HepG2 (cell line): ENCODE measurements at regions not wholly inside any gene's neighbourhood (a gene's known extent, or its start where the extent isn't known, plus 50 kb on each side); places are given as distances from the start of the nearest gene placed in this dataset.

Experiments used
- ATAC-seq: fragments of 200-7000 bp; cut with Tn5 transposase; 3 replicates; pipeline ENCODE4 v1.9.1; 2020; ENCODE audit warnings: mild to moderate bottlenecking, moderate library complexity
- BruUV-seq: library from RNA; stranded (reverse); fragments of 400-500 nt; replicated peaks from 2 replicates; lab custom pipeline; 2021; lab: Mats Ljungman, UMichigan
- CTCF ChIA-PET: fragments of 300-600 bp; formaldehyde crosslinking; extraction: SDS; loops from one replicate; lab custom pipeline; 2021; ENCODE audit warnings: low total read pairs, inconsistent platforms, low intra/inter-chr PET ratio; lab: Yijun Ruan, JAX
- POLR2A ChIA-PET: fragments of 350-600 bp; sonication (Branson Sonifier 250); formaldehyde crosslinking; loops from one replicate; lab custom pipeline; 2020; ENCODE audit warnings: antibody characterized with exemption, inconsistent platforms; lab: Yijun Ruan, JAX
- DNase-seq: peaks from one replicate; pipeline ENCODE4 v3.0.0-alpha.2; 2015; ENCODE audit warnings: low spot score
- FAIRE-seq: peaks from 3 replicates; lab custom pipeline; 2011; peaks lifted over from hg19 to GRCh38; lab: Jason Lieb, UNC
- H2AFZ ChIP-seq: one replicate; pipeline ENCODE4 v1.6.1; 2011; ENCODE audit warnings: low read length, inconsistent platforms
- H3K27ac ChIP-seq: fragments of 300-600 bp; 3 replicates; pipeline ENCODE4 v1.8.0; 2011; ENCODE audit warnings: mixed run types, mild to moderate bottlenecking, mixed read lengths, low read length, inconsistent platforms; ENCODE audit not compliant: insufficient read depth; ENCODE audit errors: extremely low read length
- H3K27me3 ChIP-seq, 2 experiments: fragments of 200-600 bp in 1 of 2; 2 replicates in 1 of 2; 3 replicates in 1 of 2; pipeline versions ENCODE4 v1.6.0 to v1.8.0; 2011; ENCODE audit warnings: low read length in 2 of 2, mild to moderate bottlenecking in 2 of 2, moderate library complexity in 2 of 2, inconsistent platforms in 1 of 2; ENCODE audit not compliant: insufficient read depth in 2 of 2, control insufficient read depth in 1 of 2
- H3K36me3 ChIP-seq, 2 experiments: fragments of 200-600 bp in 1 of 2; replicated peaks in 1 of 2; 2 replicates in 1 of 2; 3 replicates in 1 of 2; pipeline versions ENCODE4 v1.5.1 to v1.8.0; 2011; ENCODE audit warnings: low read length in 2 of 2, inconsistent platforms in 1 of 2; ENCODE audit not compliant: insufficient read depth in 2 of 2, control insufficient read depth in 1 of 2
- H3K4me1 ChIP-seq: 2 replicates; pipeline ENCODE4 v1.5.1; 2012; ENCODE audit warnings: low read length, inconsistent platforms; ENCODE audit not compliant: insufficient read depth
- H3K4me2 ChIP-seq: 2 replicates; pipeline ENCODE4 v1.6.0; 2011; ENCODE audit warnings: low read depth, low read length, inconsistent platforms
- H3K4me3 ChIP-seq, 3 experiments: fragments of 200-600 bp in 1 of 3; sonication (generic), shearing (Covaris generic) in 1 of 3; replicated peaks in 1 of 3; 2 replicates each; pipeline ENCODE4 v1.5.1; 2011 to 2016; ENCODE audit warnings: low read length in 3 of 3, inconsistent platforms in 2 of 3, low read depth in 2 of 3, mild to moderate bottlenecking in 2 of 3, control low read depth in 1 of 3, mixed read lengths in 1 of 3; ENCODE audit not compliant: insufficient read depth in 1 of 3
- H3K79me2 ChIP-seq: one replicate; pipeline ENCODE4 v1.6.1; 2011; ENCODE audit warnings: low read length, inconsistent platforms; ENCODE audit not compliant: insufficient read depth
- H3K9ac ChIP-seq: 2 replicates; pipeline ENCODE4 v1.6.0; 2011; ENCODE audit warnings: mild to moderate bottlenecking, low read depth, low read length, inconsistent platforms; ENCODE audit not compliant: insufficient read depth
- H3K9me3 ChIP-seq: 2 replicates; pipeline ENCODE4 v1.5.1; 2012; ENCODE audit warnings: mild to moderate bottlenecking, low read length
- H4K20me1 ChIP-seq: 2 replicates; pipeline ENCODE4 v1.6.0; 2011; ENCODE audit warnings: inconsistent platforms, mild to moderate bottlenecking, low read length, moderate library complexity; ENCODE audit not compliant: insufficient read depth
- NPAS2 ChIP-seq: sonication (generic); formaldehyde crosslinking; IDR thresholded peaks from 2 replicates; pipeline ENCODE4 v1.8.0; 2022; ENCODE audit warnings: mild to moderate bottlenecking, missing genetic modification reagents, borderline replicate concordance
- RXRB ChIP-seq: IDR thresholded peaks from 2 replicates; pipeline ENCODE4 v1.6.1; 2016; ENCODE audit warnings: borderline replicate concordance, missing genetic modification reagents, missing compliant biosample characterization
- TBP ChIP-seq: sonication (generic); formaldehyde crosslinking; IDR thresholded peaks from 2 replicates; pipeline ENCODE4 v1.5.0; 2020; ENCODE audit warnings: missing genetic modification reagents
- XRCC5 ChIP-seq: fragments of 200-400 bp; formaldehyde crosslinking; optimal IDR thresholded peaks from 2 replicates; pipeline ENCODE3; 2017; ENCODE audit warnings: mild to moderate bottlenecking, low read length
- in situ Hi-C: cut with HindIII; loops from 2 replicates; pipeline ENCODE4 v1.10.0; 2017; ENCODE audit warnings: low pct_unique_long_range_greater_than_20kb; ENCODE audit not compliant: extremely low pct_ligation_motif_present
- intact Hi-C: fragments of 100-400 bp; cut with micrococcal nuclease; formaldehyde crosslinking; loops from one replicate; pipeline ENCODE4 v1.10.0; 2022; ENCODE audit not compliant: unreplicated experiment
- TF ChIP-seq, protein P1 (sequence below): sonication (generic); formaldehyde crosslinking; IDR thresholded peaks from 2 replicates; pipeline ENCODE4 v1.4.0; 2020; ENCODE audit warnings: missing genetic modification reagents
- TF ChIP-seq, protein P2 (sequence below): sonication (generic); formaldehyde crosslinking; IDR thresholded peaks from 2 replicates; pipeline ENCODE4 v1.5.0; 2020; ENCODE audit warnings: missing genetic modification reagents, mild to moderate bottlenecking, borderline replicate concordance
- TF ChIP-seq, protein P3 (sequence below): sonication (generic); formaldehyde crosslinking; IDR thresholded peaks from 2 replicates; pipeline ENCODE4 v1.4.0; 2020; ENCODE audit warnings: missing genetic modification reagents; ENCODE audit errors: not compliant biosample characterization
- TF ChIP-seq, protein P4 (sequence below): sonication (generic); formaldehyde crosslinking; IDR thresholded peaks from 2 replicates; pipeline ENCODE4 v1.5.1; 2020; ENCODE audit warnings: missing genetic modification reagents, mild to moderate bottlenecking, borderline replicate concordance
- TF ChIP-seq, protein P5 (sequence below): sonication (generic); formaldehyde crosslinking; IDR thresholded peaks from 2 replicates; pipeline ENCODE4 v1.5.1; 2020; ENCODE audit warnings: missing genetic modification reagents, mild to moderate bottlenecking, borderline replicate concordance
- TF ChIP-seq, protein P6 (sequence below): sonication (generic); formaldehyde crosslinking; IDR thresholded peaks from 2 replicates; pipeline ENCODE4 v1.5.0; 2020; ENCODE audit warnings: missing genetic modification reagents

DNA sequence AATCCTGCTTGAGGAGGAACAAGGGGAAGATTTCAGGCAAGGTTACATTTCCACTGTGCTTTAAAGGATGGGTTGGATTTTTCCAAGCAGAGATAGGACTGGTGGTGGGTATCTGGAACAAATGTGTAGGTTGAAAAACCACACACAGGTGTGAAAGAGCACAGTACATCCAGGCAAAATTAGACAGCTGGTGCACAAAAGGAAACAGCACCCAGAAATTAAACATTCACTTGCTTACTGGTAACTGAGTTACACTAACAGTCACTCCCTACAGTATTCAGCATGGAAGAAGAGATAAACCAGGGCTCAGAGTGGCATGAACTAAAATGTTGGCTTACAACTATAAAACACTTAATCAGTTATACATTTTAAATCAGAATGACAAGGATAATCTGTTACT lies 81.5 kb upstream of the RASEF start:
- BruUV-seq, result no TSS peak
- Histone ChIP-seq H3K4me1 (peaks cover 6% of the 10 kb centered on the region; the same call in 1 of the 2 replicates), H4K20me1 (no peaks in the 10 kb centered on the region), H3K9ac (no peak overlapping the region), H3K4me2 (no peak overlapping the region), H3K27me3 (no peaks in the 10 kb centered on the region), H3K27ac (no peak overlapping the region), H3K79me2 (no peaks in the 10 kb centered on the region), H3K36me3 (no peaks in the 10 kb centered on the region), H2AFZ (no peak overlapping the region), H3K4me3 (no peak overlapping the region), H3K9me3 (no peaks in the 10 kb centered on the region)
- in situ Hi-C loops (no loop called here), intact Hi-C loops (no loop called here)
- ChIA-PET CTCF (no interaction called here), POLR2A (no interaction called here)
- TF ChIP-seq NPAS2 (no peak), XRCC5 (no peak), TBP (CRISPR knock-in tag) (no peak), RXRB (CRISPR knock-in tag) (no peak)
- TF ChIP-seq, protein P1, sequence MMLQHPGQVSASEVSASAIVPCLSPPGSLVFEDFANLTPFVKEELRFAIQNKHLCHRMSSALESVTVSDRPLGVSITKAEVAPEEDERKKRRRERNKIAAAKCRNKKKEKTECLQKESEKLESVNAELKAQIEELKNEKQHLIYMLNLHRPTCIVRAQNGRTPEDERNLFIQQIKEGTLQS, result no peak
- TF ChIP-seq, protein P2, sequence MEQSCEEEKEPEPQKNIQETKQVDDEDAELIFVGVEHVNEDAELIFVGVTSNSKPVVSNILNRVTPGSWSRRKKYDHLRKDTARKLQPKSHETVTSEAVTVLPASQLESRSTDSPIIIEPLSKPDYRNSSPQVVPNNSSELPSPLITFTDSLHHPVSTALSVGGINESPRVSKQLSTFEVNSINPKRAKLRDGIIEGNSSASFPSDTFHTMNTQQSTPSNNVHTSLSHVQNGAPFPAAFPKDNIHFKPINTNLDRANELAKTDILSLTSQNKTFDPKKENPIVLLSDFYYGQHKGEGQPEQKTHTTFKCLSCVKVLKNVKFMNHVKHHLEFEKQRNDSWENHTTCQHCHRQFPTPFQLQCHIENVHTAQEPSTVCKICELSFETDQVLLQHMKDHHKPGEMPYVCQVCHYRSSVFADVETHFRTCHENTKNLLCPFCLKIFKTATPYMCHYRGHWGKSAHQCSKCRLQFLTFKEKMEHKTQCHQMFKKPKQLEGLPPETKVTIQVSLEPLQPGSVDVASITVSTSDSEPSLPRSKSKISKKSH (CRISPR knock-in tag), result no peak
- TF ChIP-seq, protein P3, sequence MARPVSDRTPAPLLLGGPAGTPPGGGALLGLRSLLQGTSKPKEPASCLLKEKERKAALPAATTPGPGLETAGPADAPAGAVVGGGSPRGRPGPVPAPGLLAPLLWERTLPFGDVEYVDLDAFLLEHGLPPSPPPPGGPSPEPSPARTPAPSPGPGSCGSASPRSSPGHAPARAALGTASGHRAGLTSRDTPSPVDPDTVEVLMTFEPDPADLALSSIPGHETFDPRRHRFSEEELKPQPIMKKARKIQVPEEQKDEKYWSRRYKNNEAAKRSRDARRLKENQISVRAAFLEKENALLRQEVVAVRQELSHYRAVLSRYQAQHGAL (CRISPR knock-in tag), result no peak
- TF ChIP-seq, protein P4, sequence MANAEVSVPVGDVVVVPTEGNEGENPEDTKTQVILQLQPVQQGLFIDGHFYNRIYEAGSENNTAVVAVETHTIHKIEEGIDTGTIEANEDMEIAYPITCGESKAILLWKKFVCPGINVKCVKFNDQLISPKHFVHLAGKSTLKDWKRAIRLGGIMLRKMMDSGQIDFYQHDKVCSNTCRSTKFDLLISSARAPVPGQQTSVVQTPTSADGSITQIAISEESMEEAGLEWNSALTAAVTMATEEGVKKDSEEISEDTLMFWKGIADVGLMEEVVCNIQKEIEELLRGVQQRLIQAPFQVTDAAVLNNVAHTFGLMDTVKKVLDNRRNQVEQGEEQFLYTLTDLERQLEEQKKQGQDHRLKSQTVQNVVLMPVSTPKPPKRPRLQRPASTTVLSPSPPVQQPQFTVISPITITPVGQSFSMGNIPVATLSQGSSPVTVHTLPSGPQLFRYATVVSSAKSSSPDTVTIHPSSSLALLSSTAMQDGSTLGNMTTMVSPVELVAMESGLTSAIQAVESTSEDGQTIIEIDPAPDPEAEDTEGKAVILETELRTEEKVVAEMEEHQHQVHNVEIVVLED (CRISPR knock-in tag), result no peak
- TF ChIP-seq, protein P5, sequence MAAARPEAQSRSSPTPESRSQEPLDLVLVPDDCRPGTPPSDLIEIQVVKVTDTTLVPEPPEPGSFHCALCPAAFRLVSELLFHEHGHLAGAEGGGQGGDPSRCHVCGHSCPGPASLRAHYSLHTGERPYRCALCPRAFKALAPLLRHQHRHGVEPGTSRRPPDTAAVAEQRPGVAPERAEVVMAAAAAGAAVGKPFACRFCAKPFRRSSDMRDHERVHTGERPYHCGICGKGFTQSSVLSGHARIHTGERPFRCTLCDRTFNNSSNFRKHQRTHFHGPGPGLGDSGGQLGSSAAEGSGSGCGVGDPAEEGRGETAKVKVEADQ (CRISPR knock-in tag), result no peak
- TF ChIP-seq, protein P6, sequence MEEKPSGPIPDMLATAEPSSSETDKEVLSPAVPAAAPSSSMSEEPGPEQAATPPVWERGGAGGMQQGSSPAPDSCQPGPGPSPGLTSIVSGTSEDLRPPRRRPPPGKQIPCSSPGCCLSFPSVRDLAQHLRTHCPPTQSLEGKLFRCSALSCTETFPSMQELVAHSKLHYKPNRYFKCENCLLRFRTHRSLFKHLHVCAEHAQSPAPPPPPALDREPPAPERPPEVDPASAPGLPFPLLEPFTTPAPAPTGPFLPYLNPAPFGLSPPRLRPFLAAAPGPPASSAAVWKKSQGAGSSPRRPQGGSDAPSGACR (CRISPR knock-in tag), result no peak
- DNase-seq (no peak), ATAC-seq (no peak), FAIRE-seq (no peak)
